B cell (primary cell): ENCODE measurements at regions not wholly inside any gene's neighbourhood (a gene's known extent, or its start where the extent isn't known, plus 50 kb on each side); places are given as distances from the start of the nearest gene placed in this dataset.

ENCODE experiments used
- ATAC-seq: fragments of 200-7000 bp; cut with Tn5 transposase; one replicate; pipeline ENCODE4 v1.10.0; 2021; ENCODE audit warnings: low read depth, mild to moderate bottlenecking, moderate number of reproducible peaks, moderate library complexity
- CTCF ChIA-PET: fragments of 350-600 bp; sonication (Branson Sonifier 250); formaldehyde crosslinking; loops from one replicate; lab custom pipeline; 2021; ENCODE audit warnings: antibody characterized with exemption, inconsistent platforms; lab: Charles Lee
- POLR2A ChIA-PET: fragments of 350-600 bp; sonication (Branson Sonifier 250); formaldehyde crosslinking; loops from one replicate; lab custom pipeline; 2021; ENCODE audit warnings: antibody characterized with exemption; lab: Charles Lee
- DNase-seq: peaks from one replicate; pipeline ENCODE4 v3.0.0; 2013
- H2AFZ ChIP-seq: 2 replicates; pipeline ENCODE4 v1.6.1; 2012; ENCODE audit warnings: mild to moderate bottlenecking, low read depth, low read length; ENCODE audit not compliant: insufficient read depth, poor library complexity, severe bottlenecking
- H3K27ac ChIP-seq, 2 donors: 1 replicate in 1 of 2; 2 replicates in 1 of 2; pipeline ENCODE4 v1.5.1; 2012 to 2013; ENCODE audit warnings: low read length in 2 of 2, mild to moderate bottlenecking in 2 of 2, moderate library complexity in 1 of 2
- H3K27me3 ChIP-seq, 4 experiments: fragments of 200-600 bp in 1 of 4; sonication (generic) in 1 of 4; replicated peaks in 1 of 4; 1 replicate in 2 of 4; 2 replicates in 2 of 4; pipeline versions ENCODE4 v1.6.1 to v1.7.0; 2013 to 2016; ENCODE audit warnings: low read length in 3 of 4, mild to moderate bottlenecking in 2 of 4, mixed read lengths in 1 of 4, moderate library complexity in 1 of 4; ENCODE audit not compliant: insufficient read depth in 4 of 4, control insufficient read depth in 3 of 4; ENCODE audit errors: control extremely low read depth in 1 of 4
- H3K36me3 ChIP-seq, 2 experiments: replicated peaks in 1 of 2; 1 replicate in 1 of 2; 2 replicates in 1 of 2; pipeline versions ENCODE4 v1.6.1 to v1.7.1; 2013; ENCODE audit warnings: low read length in 1 of 2; ENCODE audit not compliant: insufficient read depth in 2 of 2, control insufficient read depth in 1 of 2; ENCODE audit errors: control extremely low read depth in 1 of 2, extremely low read depth in 1 of 2
- H3K4me1 ChIP-seq, 2 donors: fragments of 200-600 bp in 1 of 2; sonication (generic) in 1 of 2; 1 replicate in 1 of 2; 2 replicates in 1 of 2; pipeline versions ENCODE4 v1.5.1 to v1.6.1; 2013 to 2017; ENCODE audit warnings: low read length in 2 of 2; ENCODE audit not compliant: control insufficient read depth in 2 of 2, insufficient read depth in 2 of 2
- H3K4me2 ChIP-seq: replicated peaks from 2 replicates; pipeline ENCODE3; 2012; ENCODE audit warnings: mild to moderate bottlenecking, low read depth, low read length; ENCODE audit not compliant: poor library complexity, severe bottlenecking
- H3K4me3 ChIP-seq, 5 experiments: fragments of 200-600 bp in 1 of 5; sonication (generic) in 1 of 5; 1 replicate in 3 of 5; 2 replicates in 2 of 5; pipeline versions ENCODE4 v1.5.1 to v1.7.0; 2011 to 2016; ENCODE audit warnings: low read length in 4 of 5, mild to moderate bottlenecking in 4 of 5, low read depth in 2 of 5, control low read depth in 1 of 5, moderate library complexity in 1 of 5; ENCODE audit not compliant: insufficient read depth in 1 of 5; ENCODE audit errors: control extremely low read depth in 1 of 5, extremely low read depth in 1 of 5
- H3K79me2 ChIP-seq: fragments of 200-600 bp; sonication (generic); one replicate; pipeline ENCODE4 v1.6.0; 2016; ENCODE audit warnings: low read length; ENCODE audit not compliant: control insufficient read depth, insufficient read depth
- H3K9ac ChIP-seq: fragments of 200-600 bp; sonication (generic); 2 replicates; pipeline ENCODE4 v1.6.1; 2017; ENCODE audit warnings: mild to moderate bottlenecking, low read length, moderate library complexity
- H3K9me3 ChIP-seq, 3 donors: one replicate each; pipeline versions ENCODE4 v1.6.1 to v1.7.1; 2013; ENCODE audit warnings: low read length in 2 of 3; ENCODE audit not compliant: control insufficient read depth in 2 of 3, insufficient read depth in 1 of 3; ENCODE audit errors: control extremely low read depth in 1 of 3
- H4K20me1 ChIP-seq: 2 replicates; pipeline ENCODE4 v1.6.0; 2012; ENCODE audit warnings: mild to moderate bottlenecking, low read length; ENCODE audit not compliant: insufficient read depth, control insufficient read depth, poor library complexity, severe bottlenecking
- H3K27ac Mint-ChIP-seq: one replicate; pipeline ENCODE4 v1.8.0; 2021; ENCODE audit warnings: mixed read lengths
- H3K27me3 Mint-ChIP-seq: one replicate; pipeline ENCODE4 v1.8.0; 2021; ENCODE audit warnings: mixed read lengths
- H3K4me1 Mint-ChIP-seq: one replicate; pipeline ENCODE4 v1.8.0; 2021; ENCODE audit warnings: mixed read lengths
- H3K4me3 Mint-ChIP-seq: one replicate; pipeline ENCODE4 v1.8.0; 2021; ENCODE audit warnings: mixed read lengths
- H3K9me3 Mint-ChIP-seq: one replicate; pipeline ENCODE4 v1.8.0; 2022; ENCODE audit warnings: mixed read lengths; ENCODE audit not compliant: insufficient read depth
- EZH2 ChIP-seq: IDR thresholded peaks from 2 replicates; pipeline ENCODE4 v1.6.1; 2012; ENCODE audit warnings: borderline replicate concordance, low read depth, mild to moderate bottlenecking, moderate library complexity, low read length; ENCODE audit not compliant: insufficient read depth, poor library complexity, severe bottlenecking
- WGBS: methylation state at CpG from one replicate; pipeline ENCODE4 v1.1.5; 2013; ENCODE audit warnings: missing lambda C conversion rate; ENCODE audit not compliant: insufficient coverage; 5-methylcytosine and 5-hydroxymethylcytosine counted together
- intact Hi-C: fragments of 100-400 bp; cut with micrococcal nuclease; formaldehyde crosslinking; loops from one replicate; pipeline ENCODE4 v1.10.0; 2022
- TF ChIP-seq, protein P1 (sequence below): fragments of 200-600 bp; IDR thresholded peaks from one replicate; pipeline ENCODE4 v1.8.0; 2022; ENCODE audit warnings: antibody characterized with exemption, mild to moderate bottlenecking

DNA sequence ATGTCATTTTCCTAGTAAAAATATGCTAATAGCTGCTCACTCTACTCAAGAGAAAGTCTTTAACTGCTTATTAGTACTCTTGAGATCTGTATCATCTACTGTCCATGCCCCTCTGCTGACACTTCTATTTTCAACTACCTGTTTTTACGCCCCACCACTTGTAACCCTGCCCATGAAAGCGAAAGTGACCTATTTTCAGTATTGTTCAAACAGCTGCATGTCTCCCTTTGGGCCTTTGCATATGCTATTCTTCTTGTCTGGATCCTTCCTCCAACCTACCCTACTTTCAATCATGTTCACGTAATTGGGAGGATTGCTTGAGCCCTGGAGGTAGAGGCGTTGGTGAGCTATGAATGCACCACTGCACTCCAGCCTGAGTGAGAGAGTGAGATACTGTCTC lies 1481.3 kb downstream of the GATA3 start:
- no peak overlapping the region for H3K4me2 ChIP-seq
- H3K4me3 Mint-ChIP-seq, result no peak overlapping the region

DNA sequence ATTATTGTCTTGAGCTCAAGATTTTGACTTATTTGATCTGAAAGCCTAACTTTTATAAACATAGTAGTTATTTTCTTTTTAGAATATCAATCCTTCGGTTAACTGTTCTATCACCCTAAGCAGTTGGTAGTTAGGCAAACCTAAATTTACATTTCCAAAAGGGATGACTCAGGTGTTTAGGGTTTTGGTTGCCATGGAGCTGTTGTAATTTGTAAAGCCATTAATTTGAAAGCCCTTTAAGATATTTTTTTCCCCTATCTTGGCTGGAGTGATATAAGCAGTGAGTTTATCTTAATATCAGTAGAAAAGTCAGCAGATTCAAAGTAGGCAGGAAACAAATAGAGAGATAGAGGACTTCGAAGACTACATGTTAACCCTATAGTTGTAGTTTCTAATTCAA lies 1472.6 kb upstream of the CELF2 start:
- ATAC-seq (no peak), DNase-seq (no peak)
- no peak overlapping the region for H3K4me3 ChIP-seq
- Mint-ChIP-seq H3K4me3 (no peak overlapping the region), H3K27ac (no peak overlapping the region), H3K27me3 (no peaks in the 10 kb centered on the region), H3K9me3 (peaks cover 3% of the 10 kb centered on the region), H3K4me1 (no peaks in the 10 kb centered on the region)
- H3K4me2 ChIP-seq, result no peak overlapping the region
- ChIA-PET POLR2A (no interaction called here), CTCF (no interaction called here)
- no peaks in the 10 kb centered on the region for H3K27me3 ChIP-seq
- H3K4me1 ChIP-seq, result no peaks in the 10 kb centered on the region
- intact Hi-C loops, result no loop called here
- no peak overlapping the region for H3K9ac ChIP-seq
- H3K27ac ChIP-seq, result no peak overlapping the region
- H2AFZ ChIP-seq, result no peak overlapping the region
- TF ChIP-seq, protein P1, sequence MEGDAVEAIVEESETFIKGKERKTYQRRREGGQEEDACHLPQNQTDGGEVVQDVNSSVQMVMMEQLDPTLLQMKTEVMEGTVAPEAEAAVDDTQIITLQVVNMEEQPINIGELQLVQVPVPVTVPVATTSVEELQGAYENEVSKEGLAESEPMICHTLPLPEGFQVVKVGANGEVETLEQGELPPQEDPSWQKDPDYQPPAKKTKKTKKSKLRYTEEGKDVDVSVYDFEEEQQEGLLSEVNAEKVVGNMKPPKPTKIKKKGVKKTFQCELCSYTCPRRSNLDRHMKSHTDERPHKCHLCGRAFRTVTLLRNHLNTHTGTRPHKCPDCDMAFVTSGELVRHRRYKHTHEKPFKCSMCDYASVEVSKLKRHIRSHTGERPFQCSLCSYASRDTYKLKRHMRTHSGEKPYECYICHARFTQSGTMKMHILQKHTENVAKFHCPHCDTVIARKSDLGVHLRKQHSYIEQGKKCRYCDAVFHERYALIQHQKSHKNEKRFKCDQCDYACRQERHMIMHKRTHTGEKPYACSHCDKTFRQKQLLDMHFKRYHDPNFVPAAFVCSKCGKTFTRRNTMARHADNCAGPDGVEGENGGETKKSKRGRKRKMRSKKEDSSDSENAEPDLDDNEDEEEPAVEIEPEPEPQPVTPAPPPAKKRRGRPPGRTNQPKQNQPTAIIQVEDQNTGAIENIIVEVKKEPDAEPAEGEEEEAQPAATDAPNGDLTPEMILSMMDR, result no peak
- TF ChIP-seq EZH2, result no peak
- no peaks in the 10 kb centered on the region for H4K20me1 ChIP-seq
- no peaks in the 10 kb centered on the region for H3K9me3 ChIP-seq
- no peaks in the 10 kb centered on the region for H3K36me3 ChIP-seq
- WGBS, result no CpG with 5 or more reads among the region's 2 CpGs
- no peaks in the 10 kb centered on the region for H3K79me2 ChIP-seq

More for the DNA sequence above, 1481.3 kb downstream of the GATA3 start:
- TF ChIP-seq, protein P1, result no peak
- no peak for TF ChIP-seq EZH2
- H3K4me1 Mint-ChIP-seq, result no peaks in the 10 kb centered on the region
- Histone ChIP-seq H3K9ac (no peak overlapping the region), H3K4me3 (no peak overlapping the region), H3K4me1 (no peaks in the 10 kb centered on the region), H3K27me3 (no peaks in the 10 kb centered on the region), H2AFZ (no peak overlapping the region), H3K9me3 (no peaks in the 10 kb centered on the region), H3K79me2 (no peaks in the 10 kb centered on the region), H3K27ac (no peak overlapping the region), H4K20me1 (no peaks in the 10 kb centered on the region), H3K36me3 (no peaks in the 10 kb centered on the region)
- no peak for DNase-seq
- no peaks in the 10 kb centered on the region for H3K27me3 Mint-ChIP-seq
- H3K9me3 Mint-ChIP-seq, result peaks cover 4% of the 10 kb centered on the region
- ChIA-PET CTCF (no interaction called here), POLR2A (no interaction called here)
- intact Hi-C loops, result no loop called here
- no peak for ATAC-seq
- WGBS, result 78% methylated on average over 2 of the region's 4 CpGs
- no peak overlapping the region for H3K27ac Mint-ChIP-seq
